T-helper 2 cell treated with Interferon-gamma antibody and Interleukin-4, amounts not matched to agents 5 μg/mL and 100 μg/mL, for 36 hours (primary cell): ENCODE measurements at regions not wholly inside any gene's neighbourhood (a gene's known extent, or its start where the extent isn't known, plus 50 kb on each side); places are given as distances from the start of the nearest gene placed in this dataset.
"Not testable (repeated sequence)": the region's sequence is repeated elsewhere in the genome, so short reads cannot be mapped to it uniquely, and the experiment has no call there.

ENCODE experiments used
- DNase-seq: peaks from one replicate; pipeline ENCODE4 v3.0.0; 2021; ENCODE audit warnings: low spot score
- H3K27ac Mint-ChIP-seq: one replicate; pipeline ENCODE4 v1.8.0; 2021; ENCODE audit warnings: mild to moderate bottlenecking, mixed read lengths
- H3K27me3 Mint-ChIP-seq: one replicate; pipeline ENCODE4 v1.8.0; 2021; ENCODE audit warnings: low read depth, mixed read lengths
- H3K36me3 Mint-ChIP-seq: one replicate; pipeline ENCODE4 v1.8.0; 2021; ENCODE audit warnings: low read depth, mixed read lengths
- H3K4me1 Mint-ChIP-seq: one replicate; pipeline ENCODE4 v1.8.0; 2021; ENCODE audit warnings: low read depth, mixed read lengths
- H3K4me3 Mint-ChIP-seq: one replicate; pipeline ENCODE4 v1.8.0; 2022; ENCODE audit warnings: mild to moderate bottlenecking, moderate library complexity, mixed read lengths
- H3K9me3 Mint-ChIP-seq: one replicate; pipeline ENCODE4 v1.8.0; 2021; ENCODE audit warnings: mixed read lengths

GRCh38 chr7:149595541-149595940, 97.9 kb upstream of the ZNF746 start:
- Mint-ChIP-seq H3K27ac (no peak overlapping the region), H3K4me1 (peaks cover 18% of the 10 kb centered on the region), H3K27me3 (peaks cover 2% of the 10 kb centered on the region), H3K9me3 (no peaks in the 10 kb centered on the region), H3K36me3 (peaks cover 59% of the 10 kb centered on the region), H3K4me3 (no peak overlapping the region)
- DNase-seq = no peak

- DNase-seq = no peak
- H3K36me3 Mint-ChIP-seq = peaks cover 62% of the 10 kb centered on the region
- H3K27me3 Mint-ChIP-seq = peaks cover 2% of the 10 kb centered on the region
- no peak overlapping the region for H3K27ac Mint-ChIP-seq
- no peaks in the 10 kb centered on the region for H3K9me3 Mint-ChIP-seq
- H3K4me3 Mint-ChIP-seq = no peak overlapping the region
- H3K4me1 Mint-ChIP-seq = peaks cover 14% of the 10 kb centered on the region
These were observed 97.5 kb upstream of the ZNF746 start for GRCh38 chr7:149595078-149595477.

DNA sequence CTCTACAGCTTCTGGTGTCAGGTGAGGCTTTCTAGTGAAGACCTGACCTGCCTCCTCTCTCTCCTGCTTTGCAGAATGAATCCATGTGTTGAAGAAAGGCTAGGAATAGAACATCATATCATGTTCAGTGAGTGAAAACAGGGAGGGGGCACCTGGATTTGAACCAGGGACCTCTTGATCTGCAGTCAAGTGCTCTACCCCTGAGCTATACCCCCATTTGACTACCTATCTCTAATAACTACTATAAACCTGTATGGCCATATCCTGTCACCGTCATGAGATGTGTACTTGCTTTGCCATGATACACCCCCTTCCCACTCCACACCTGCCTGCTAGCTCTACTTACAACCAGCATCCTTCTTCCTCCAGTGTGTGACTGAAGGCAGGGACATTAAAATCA, 91.3 kb upstream of the ZNF746 start:
- Mint-ChIP-seq H3K4me3 (no peak overlapping the region), H3K9me3 (peaks cover 5% of the 10 kb centered on the region), H3K36me3 (peaks cover 68% of the 10 kb centered on the region), H3K27me3 (no peaks in the 10 kb centered on the region), H3K27ac (no peak overlapping the region), H3K4me1 (no peaks in the 10 kb centered on the region)
- DNase-seq = no peak

DNA sequence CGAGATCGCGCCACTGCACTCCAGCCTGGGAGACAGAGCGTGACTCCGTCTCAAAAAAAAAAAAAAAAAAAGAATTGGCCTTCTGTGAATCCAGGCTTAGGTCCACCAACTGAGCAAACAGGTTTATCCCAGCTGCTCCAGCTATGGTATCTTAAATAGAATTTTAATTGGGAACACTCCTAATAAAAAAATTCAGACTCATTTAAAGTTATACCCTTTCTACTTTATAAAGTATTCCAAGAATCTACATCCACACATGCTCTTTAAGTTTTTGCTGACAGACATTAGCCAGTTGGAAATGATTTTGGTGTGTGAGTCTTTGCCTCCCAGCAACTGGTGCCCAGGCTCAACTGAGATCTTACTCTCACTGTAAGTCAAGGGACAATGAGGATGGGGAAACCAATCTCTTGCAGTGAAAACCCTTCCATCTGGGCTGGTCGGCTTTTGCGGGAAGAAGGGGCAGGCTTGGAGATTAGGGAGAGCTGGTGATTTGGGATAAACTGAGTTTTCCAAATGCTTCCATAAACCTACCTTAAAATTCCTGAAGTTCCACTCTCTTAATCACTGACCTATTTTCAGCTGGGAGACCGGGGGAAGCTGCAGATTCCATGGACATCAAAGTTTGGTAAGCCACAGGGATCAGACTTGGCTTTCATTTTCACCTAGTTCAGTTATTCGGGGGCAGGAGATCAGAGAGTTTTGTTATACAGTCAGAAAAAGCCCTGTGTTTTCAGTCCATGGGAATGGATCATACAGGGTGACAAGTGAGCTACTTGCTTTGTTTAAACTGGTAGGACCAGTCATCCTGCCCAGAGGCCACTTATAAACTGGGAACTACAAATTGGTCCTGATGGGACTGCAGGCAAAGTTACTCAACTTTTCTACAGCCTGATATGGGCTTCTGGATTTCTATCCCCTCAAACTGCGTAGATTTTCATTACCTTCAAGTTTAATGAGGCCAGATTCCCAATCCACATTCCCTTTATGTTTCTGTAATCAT, 89.3 kb upstream of the ZNF746 start:
- no peaks in the 10 kb centered on the region for H3K27me3 Mint-ChIP-seq
- no peak for DNase-seq
- peaks cover 6% of the 10 kb centered on the region for H3K9me3 Mint-ChIP-seq
- peaks cover 5% of the 10 kb centered on the region for H3K4me1 Mint-ChIP-seq
- H3K27ac Mint-ChIP-seq = no peak overlapping the region
- no peak overlapping the region for H3K4me3 Mint-ChIP-seq
- peaks cover 81% of the 10 kb centered on the region for H3K36me3 Mint-ChIP-seq

DNA sequence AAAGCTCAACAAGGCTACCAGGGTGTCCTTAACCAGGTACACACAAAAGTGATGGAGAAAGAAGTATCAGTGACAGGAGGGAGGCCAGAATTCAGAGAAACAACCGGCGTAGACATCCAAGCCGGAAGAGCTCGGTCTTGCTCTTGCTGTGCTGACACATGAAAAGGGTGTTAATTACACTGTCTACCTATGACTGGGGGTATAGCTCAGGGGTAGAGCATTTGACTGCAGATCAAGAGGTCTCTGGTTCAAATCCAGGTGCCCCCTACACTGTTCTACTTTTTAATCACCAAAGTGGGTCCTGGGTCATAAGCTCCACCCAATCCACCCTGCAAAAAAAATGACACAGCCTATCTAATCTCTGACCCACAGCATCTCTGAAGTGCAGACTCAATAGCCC, 86.9 kb upstream of the ZNF746 start:
- Mint-ChIP-seq H3K27me3 (no peaks in the 10 kb centered on the region), H3K27ac (no peak overlapping the region), H3K9me3 (peaks cover 21% of the 10 kb centered on the region), H3K36me3 (peaks cover 83% of the 10 kb centered on the region), H3K4me1 (peaks cover 10% of the 10 kb centered on the region), H3K4me3 (no peak overlapping the region)
- no peak for DNase-seq

- Mint-ChIP-seq H3K4me3 (no peak overlapping the region), H3K9me3 (peaks cover 21% of the 10 kb centered on the region), H3K27me3 (no peaks in the 10 kb centered on the region), H3K36me3 (peaks cover 80% of the 10 kb centered on the region), H3K27ac (no peak overlapping the region), H3K4me1 (peaks cover 10% of the 10 kb centered on the region)
- no peak for DNase-seq
These were observed 86.4 kb upstream of the ZNF746 start for GRCh38 chr7:149584009-149584408.

- Mint-ChIP-seq H3K4me3 (no peak overlapping the region), H3K4me1 (peaks cover 10% of the 10 kb centered on the region), H3K27me3 (no peaks in the 10 kb centered on the region), H3K27ac (no peak overlapping the region), H3K36me3 (peaks cover 76% of the 10 kb centered on the region), H3K9me3 (peaks cover 51% of the 10 kb centered on the region)
- DNase-seq = no peak
These were observed 82.7 kb upstream of the ZNF746 start for GRCh38 chr7:149580328-149580727.

DNA sequence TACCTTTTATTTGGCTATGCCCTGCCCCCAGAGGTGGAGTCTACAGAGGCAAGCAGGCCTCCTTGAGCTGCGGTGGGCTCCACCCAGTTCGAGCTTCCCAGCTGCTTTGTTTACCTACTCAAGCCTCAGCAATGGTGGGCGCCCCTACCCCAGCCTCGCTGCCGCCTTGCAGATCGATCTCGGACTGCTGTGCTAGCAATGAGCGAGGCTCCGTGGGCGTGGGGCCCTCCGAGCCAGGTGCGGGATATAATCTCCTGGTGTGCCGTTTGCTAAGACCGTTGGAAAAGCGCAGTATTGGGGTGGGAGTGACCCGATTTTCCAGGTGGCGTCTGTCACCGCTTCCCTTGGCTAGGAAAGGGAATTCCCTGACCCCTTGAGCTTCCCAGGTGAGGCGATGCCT, 81.8 kb upstream of the ZNF746 start:
- Mint-ChIP-seq H3K36me3 (peaks cover 72% of the 10 kb centered on the region), H3K9me3 (peaks cover 55% of the 10 kb centered on the region)
- H3K27ac Mint-ChIP-seq, H3K27me3 Mint-ChIP-seq, H3K4me1 Mint-ChIP-seq, H3K4me3 Mint-ChIP-seq, DNase-seq: not testable (repeated sequence)

GRCh38 chr7:149574428-149574827, 76.8 kb upstream of the ZNF746 start:
- H3K36me3 Mint-ChIP-seq = peaks cover 61% of the 10 kb centered on the region
- not testable (repeated sequence) for H3K4me1 Mint-ChIP-seq
- H3K9me3 Mint-ChIP-seq = peaks cover 76% of the 10 kb centered on the region

GRCh38 chr7:149573519-149573918, 75.9 kb upstream of the ZNF746 start:
- H3K9me3 Mint-ChIP-seq = peaks cover 77% of the 10 kb centered on the region
- H3K4me3 Mint-ChIP-seq = no peak overlapping the region
- H3K4me1 Mint-ChIP-seq = no peaks in the 10 kb centered on the region
- peaks cover 62% of the 10 kb centered on the region for H3K36me3 Mint-ChIP-seq
- DNase-seq = no peak
- H3K27ac Mint-ChIP-seq = no peak overlapping the region
- no peaks in the 10 kb centered on the region for H3K27me3 Mint-ChIP-seq

More at GRCh38 chr7:149574428-149574827, 76.8 kb upstream of the ZNF746 start:
- not testable (repeated sequence) for H3K27ac Mint-ChIP-seq, H3K27me3 Mint-ChIP-seq, H3K4me3 Mint-ChIP-seq, DNase-seq

DNA sequence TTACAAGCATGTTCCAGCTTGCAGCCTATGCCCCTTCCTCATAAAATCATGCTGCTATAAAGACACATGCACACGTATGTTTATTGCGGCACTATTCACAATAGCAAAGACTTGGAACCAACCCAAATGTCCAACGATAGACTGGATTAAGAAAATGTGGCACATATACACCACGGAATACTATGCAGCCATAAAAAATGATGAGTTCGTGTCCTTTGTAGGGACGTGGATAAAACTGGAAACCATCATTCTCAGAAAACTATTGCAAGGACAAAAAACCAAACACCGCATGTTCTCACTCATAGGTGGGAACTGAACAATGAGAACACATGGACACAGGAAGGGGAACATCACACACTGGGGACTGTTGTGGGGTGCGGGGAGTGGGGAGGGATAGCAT, 75.3 kb upstream of the ZNF746 start:
- DNase-seq, H3K4me3 Mint-ChIP-seq, H3K4me1 Mint-ChIP-seq, H3K27ac Mint-ChIP-seq, H3K27me3 Mint-ChIP-seq: not testable (repeated sequence)
- H3K36me3 Mint-ChIP-seq = peaks cover 61% of the 10 kb centered on the region
- peaks cover 71% of the 10 kb centered on the region for H3K9me3 Mint-ChIP-seq

DNA sequence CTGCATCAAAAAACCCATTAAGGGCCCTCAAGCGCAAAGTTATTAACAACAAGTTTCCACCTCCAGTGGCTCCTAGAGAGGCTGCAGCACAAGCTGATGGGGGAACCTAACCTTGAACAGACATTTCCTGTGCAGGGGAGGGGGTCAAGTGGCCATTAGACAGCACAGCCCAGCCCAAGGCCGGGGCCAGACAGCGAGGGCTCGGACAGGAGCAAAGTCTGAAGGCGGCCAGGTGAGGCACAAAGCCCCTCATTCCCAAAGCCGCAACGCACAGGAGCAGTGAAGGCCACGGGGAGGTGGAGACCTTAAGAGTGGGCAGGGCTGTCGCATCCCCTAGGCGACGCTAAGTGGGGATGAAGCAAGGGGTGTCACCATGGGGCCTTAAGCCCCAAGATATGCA, 73.2 kb upstream of the ZNF746 start:
- Mint-ChIP-seq H3K27me3 (no peaks in the 10 kb centered on the region), H3K36me3 (peaks cover 71% of the 10 kb centered on the region), H3K9me3 (peaks cover 52% of the 10 kb centered on the region), H3K4me3 (no peak overlapping the region), H3K4me1 (no peaks in the 10 kb centered on the region), H3K27ac (no peak overlapping the region)
- DNase-seq = no peak

DNA sequence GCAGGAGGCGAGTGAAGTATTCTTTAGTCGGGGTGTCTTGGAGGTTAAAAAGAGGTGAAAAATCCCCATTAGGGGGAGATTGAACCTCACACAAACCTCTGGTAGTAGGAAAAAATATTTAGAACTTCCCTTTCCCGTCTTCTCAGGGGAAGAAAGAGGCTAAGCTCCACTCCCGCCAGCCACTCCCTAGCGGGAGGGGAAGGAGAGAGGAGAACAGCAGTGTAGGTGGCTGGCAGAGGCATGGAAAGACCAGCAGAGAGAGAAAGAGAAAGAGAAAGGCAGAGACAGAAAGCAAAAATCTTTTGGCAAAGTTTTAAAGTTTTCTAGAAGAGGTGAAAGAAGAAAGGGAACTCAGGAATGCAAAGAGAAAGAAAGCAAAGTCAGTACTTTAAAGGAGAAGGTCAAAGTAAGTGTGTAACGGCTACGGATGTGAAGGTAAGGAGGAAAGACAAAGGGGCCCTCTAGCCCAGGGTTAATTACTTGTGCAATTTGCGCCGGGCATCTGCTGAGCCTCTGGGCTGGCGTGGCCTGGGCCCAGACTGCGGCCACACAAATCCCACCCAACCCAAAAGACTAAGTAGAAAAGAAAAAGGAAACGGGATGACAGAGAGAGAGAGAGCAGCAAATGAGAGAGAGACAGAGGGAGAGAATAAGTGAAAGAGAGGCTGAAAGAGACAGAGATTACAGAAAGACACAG, 72.3 kb upstream of the ZNF746 start:
- Mint-ChIP-seq H3K4me3 (no peak overlapping the region), H3K36me3 (peaks cover 75% of the 10 kb centered on the region), H3K27ac (no peak overlapping the region), H3K9me3 (peaks cover 47% of the 10 kb centered on the region), H3K4me1 (peaks cover 4% of the 10 kb centered on the region), H3K27me3 (no peaks in the 10 kb centered on the region)
- DNase-seq = no peak

- DNase-seq = no peak
- Mint-ChIP-seq H3K27me3 (no peaks in the 10 kb centered on the region), H3K4me3 (no peak overlapping the region), H3K36me3 (peaks cover 70% of the 10 kb centered on the region), H3K27ac (no peak overlapping the region), H3K9me3 (peaks cover 42% of the 10 kb centered on the region), H3K4me1 (peaks cover 5% of the 10 kb centered on the region)
These were observed 71.6 kb upstream of the ZNF746 start for GRCh38 chr7:149569025-149569725.
